ENCODE measurements at regions not wholly inside any gene's neighbourhood (a gene's known extent, or its start where the extent isn't known, plus 50 kb on each side); places are given as distances from the start of the nearest gene placed in this dataset.
"Not testable (repeated sequence)": the region's sequence is repeated elsewhere in the genome, so short reads cannot be mapped to it uniquely, and the experiment has no call there.

- DNase-seq: no peak
These were observed 90.5 kb upstream of the FHL2 start for GRCh38 chr2:105489168-105489878.

GRCh38 chr2:105488285-105488684 lies 89.4 kb upstream of the FHL2 start:
- peak in 1 of 2 experiments; percentile 23 for DNase-seq

- DNase-seq: no peak
These were observed 88.6 kb upstream of the FHL2 start for GRCh38 chr2:105487142-105488069.

DNA sequence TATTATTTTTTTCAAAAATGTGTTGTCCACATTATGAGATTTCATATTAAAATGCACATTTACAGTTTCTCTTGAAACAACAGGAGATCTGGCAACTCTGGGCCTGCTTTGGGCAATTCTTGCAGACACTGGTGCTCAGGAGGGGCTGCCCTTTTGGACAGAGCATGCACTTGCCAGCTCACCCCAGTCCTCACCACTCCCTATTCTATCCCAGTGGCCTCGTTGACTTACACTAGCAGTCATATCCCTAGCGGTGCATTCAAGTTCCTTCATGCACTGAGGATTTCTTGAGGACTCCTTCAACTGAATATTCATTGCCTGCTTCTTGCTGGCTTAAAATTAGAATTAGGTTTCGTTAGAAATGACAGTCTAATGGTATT lies 87.9 kb upstream of the FHL2 start:
- no peak for DNase-seq

GRCh38 chr2:105478670-105479069 lies 79.8 kb upstream of the FHL2 start:
- no peak for DNase-seq

DNA sequence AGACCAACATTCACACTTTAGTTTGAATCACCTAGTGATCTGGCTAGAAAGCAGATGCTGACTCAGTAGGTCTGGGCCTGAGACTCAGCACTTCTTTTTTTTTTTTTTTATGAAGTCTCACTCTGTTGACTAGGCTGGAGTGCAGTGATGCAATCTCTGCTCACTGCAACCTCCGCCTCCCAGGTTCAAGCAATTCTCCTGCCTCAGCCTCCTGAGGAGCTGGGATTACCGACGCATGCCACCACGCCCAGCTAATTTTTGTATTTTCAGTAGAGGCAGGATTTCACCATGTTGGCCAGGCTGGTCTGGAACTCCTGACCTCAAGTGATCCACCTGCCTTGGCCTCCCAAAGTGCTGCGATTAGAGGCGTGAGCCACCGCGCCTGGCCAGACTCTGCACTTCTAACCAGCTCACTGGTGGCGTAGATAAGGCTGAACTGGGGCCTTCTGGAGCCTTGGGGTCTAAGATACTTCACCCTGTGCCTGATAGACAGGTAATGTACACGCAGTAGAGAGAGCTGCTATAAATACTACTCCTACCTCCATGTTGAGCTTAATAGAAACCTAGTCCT lies 78.3 kb upstream of the FHL2 start:
- not testable (repeated sequence) for DNase-seq

DNA sequence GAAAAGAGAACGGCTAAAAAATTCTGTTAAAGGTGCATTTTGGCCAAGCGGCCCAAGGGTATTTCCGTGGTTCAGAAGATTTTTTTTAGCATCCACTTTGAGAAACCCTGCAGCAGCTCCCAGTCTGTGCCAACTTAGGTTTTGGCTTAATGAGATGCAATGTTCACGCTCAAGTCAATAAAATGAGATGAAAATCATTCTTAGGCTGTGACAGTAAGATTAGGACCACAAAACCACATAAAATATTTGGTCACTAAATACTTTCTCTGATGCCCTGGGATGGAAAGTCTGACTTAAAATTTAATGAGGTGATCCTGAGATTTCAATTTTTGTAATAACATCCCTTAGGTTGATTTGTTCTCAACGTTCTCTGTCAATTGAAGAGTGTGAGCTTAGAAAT lies 74.2 kb upstream of the FHL2 start:
- no peak for DNase-seq

- DNase-seq: no peak
These were observed 72.1 kb upstream of the FHL2 start for GRCh38 chr2:105470979-105471378.

- DNase-seq: no peak
These were observed 70.9 kb upstream of the FHL2 start for GRCh38 chr2:105469781-105470180.

GRCh38 chr2:105468582-105469042 lies 69.8 kb upstream of the FHL2 start:
- DNase-seq: no peak

- DNase-seq: no peak
These were observed 65.5 kb upstream of the FHL2 start for GRCh38 chr2:105464325-105464724.

GRCh38 chr2:105460048-105460732 lies 61.3 kb upstream of the FHL2 start:
- DNase-seq: no peak

DNA sequence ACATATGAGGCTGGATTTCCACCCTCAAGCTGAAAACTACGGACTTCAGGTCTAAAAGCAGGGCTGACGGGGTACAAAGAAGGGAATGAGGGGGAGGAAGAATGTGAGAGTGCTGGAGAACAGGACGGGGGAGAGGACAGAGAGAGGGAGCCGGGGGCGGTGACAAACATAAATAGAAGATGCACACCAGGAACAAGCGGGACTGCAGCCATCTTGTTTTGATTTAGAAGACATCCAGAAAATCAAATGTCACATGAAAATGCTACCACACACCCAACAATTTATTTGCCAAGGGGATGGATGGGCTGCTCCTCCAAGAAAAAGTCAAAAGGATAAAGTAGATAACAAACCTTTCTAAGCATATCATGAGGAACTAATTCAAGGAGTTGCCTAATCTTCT lies 59.2 kb upstream of the FHL2 start:
- DNase-seq: no peak

DNA sequence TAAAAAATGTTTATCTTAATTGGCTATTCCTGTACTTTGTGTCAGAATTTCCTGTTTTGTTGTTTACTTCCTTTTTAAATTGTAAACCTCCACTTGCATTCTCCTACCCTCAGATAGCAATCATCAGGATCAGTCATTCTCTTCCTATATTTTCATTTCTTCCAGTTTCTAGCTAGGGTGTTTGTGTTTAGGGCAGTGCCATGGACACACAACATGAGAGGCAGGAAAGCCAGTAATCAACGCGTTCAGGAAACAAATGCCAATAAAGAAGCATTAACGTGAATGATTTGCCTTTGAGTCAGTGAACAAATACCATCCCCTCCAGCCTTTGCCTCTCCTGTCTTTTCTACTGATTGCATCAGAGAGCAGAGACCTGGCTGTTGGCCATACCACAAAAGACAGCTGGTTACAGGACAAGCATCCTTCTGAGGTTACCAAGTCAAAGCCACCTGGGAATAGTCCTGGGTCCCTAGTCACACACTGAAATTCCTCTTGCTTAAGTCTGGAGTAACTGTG lies 56.7 kb upstream of the FHL2 start:
- DNase-seq: peak; percentile 80 to 85

- DNase-seq: no peak
These were observed 56.1 kb upstream of the FHL2 start for GRCh38 chr2:105454801-105455485.

- no peak for DNase-seq
These were observed 52.8 kb upstream of the FHL2 start for GRCh38 chr2:105451571-105452166.

GRCh38 chr2:105450471-105450870 lies 51.6 kb upstream of the FHL2 start:
- no peak for DNase-seq

DNA sequence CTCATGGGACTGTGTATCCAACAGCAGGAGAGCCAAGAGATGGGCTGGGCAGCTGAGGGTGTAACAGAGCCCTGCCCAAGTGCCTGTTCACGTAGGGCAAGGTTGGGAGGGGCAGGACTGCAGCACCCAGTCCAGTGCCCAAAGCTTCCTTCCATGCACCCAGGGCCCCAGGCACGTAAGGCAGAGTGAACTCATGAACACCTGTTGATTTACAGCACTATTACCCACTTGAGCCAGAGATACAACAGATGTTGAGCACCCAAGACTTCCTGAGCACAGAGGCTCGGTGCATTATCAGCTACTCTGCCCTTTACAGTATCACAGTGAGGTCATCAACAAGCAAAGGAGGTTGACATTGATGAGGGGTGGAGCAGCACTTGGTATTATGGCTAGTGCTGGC lies 50.2 kb upstream of the FHL2 start:
- peak; percentile 63 to 80 for DNase-seq
